Spleen (tissue), 11 donors: ENCODE measurements at regions not wholly inside any gene's neighbourhood (a gene's known extent, or its start where the extent isn't known, plus 50 kb on each side); places are given as distances from the start of the nearest gene placed in this dataset.

ENCODE experiments used
- DNase-seq: peaks from one replicate; pipeline ENCODE4 v3.0.0-alpha.2; 2020
- H3K27ac ChIP-seq, 8 donors: fragments of 200-600 bp; sonication (generic) in 7 of 8; 1 replicate in 4 of 8; 2 replicates in 4 of 8; pipeline versions ENCODE4 v1.5.0 to v1.8.0; 2016 to 2021; ENCODE audit warnings: inconsistent platforms in 4 of 8, mild to moderate bottlenecking in 4 of 8, moderate library complexity in 1 of 8
- H3K27me3 ChIP-seq, 7 donors: fragments of 200-600 bp; sonication (generic) in 6 of 7; replicated peaks in 1 of 7; 1 replicate in 4 of 7; 2 replicates in 3 of 7; pipeline versions ENCODE4 v1.5.0 to v1.8.0; 2016 to 2021; ENCODE audit warnings: inconsistent platforms in 3 of 7, mild to moderate bottlenecking in 1 of 7
- H3K36me3 ChIP-seq, 6 donors: fragments of 200-600 bp; sonication (generic) in 5 of 6; 1 replicate in 4 of 6; 2 replicates in 2 of 6; pipeline versions ENCODE4 v1.5.0 to v1.8.0; 2016 to 2021; ENCODE audit warnings: inconsistent platforms in 2 of 6
- H3K4me1 ChIP-seq, 6 donors: fragments of 200-600 bp; sonication (generic) in 5 of 6; 1 replicate in 3 of 6; 2 replicates in 3 of 6; pipeline versions ENCODE4 v1.5.0 to v1.8.0; 2016 to 2021; ENCODE audit warnings: inconsistent platforms in 3 of 6
- H3K4me3 ChIP-seq, 8 donors: fragments of 200-600 bp; sonication (generic) in 7 of 8; 1 replicate in 4 of 8; 2 replicates in 4 of 8; pipeline versions ENCODE4 v1.5.0 to v1.8.0; 2016 to 2021; ENCODE audit warnings: inconsistent platforms in 4 of 8, mild to moderate bottlenecking in 4 of 8, moderate library complexity in 2 of 8
- H3K9me3 ChIP-seq, 8 donors: fragments of 200-600 bp; sonication (generic) in 7 of 8; 1 replicate in 4 of 8; 2 replicates in 4 of 8; pipeline versions ENCODE4 v1.5.0 to v1.8.0; 2016 to 2021; ENCODE audit warnings: inconsistent platforms in 4 of 8
- POLR2A ChIP-seq, 3 donors: fragments of 450-650 bp; IDR thresholded peaks; one replicate each; pipeline ENCODE4 v1.5.1; 2017; ENCODE audit warnings: antibody characterized with exemption in 3 of 3, mild to moderate bottlenecking in 1 of 3
- POLR2AphosphoS5 ChIP-seq, 3 donors: sonication (generic); formaldehyde crosslinking; IDR thresholded peaks; one replicate each; pipeline ENCODE4 v1.5.1; 2017; ENCODE audit warnings: antibody characterized with exemption in 3 of 3
- WGBS, 5 donors: extraction: QIAGEN DNeasy Blood & Tissue Kit in 3 of 5; methylation state at CpG; one replicate each; pipeline versions ENCODE4 v1.1.5 to v1.1.7; 2013 to 2018; 5-methylcytosine and 5-hydroxymethylcytosine counted together
- intact Hi-C: fragments of 100-400 bp; cut with DNase I; formaldehyde crosslinking; loops from one replicate; pipeline ENCODE4 v1.15.0; 2023; ENCODE audit warnings: low total_unique reads
- TF ChIP-seq, protein P1 (sequence below), 11 experiments: fragments of 200-600 bp in 7 of 11; fragments of 450-650 bp in 4 of 11; sonication (generic) in 4 of 11; IDR thresholded peaks in 8 of 11; conservative IDR thresholded peaks in 3 of 11; 1 replicate in 7 of 11; 2 replicates in 4 of 11; pipeline versions ENCODE4 v1.4.0 to v1.8.0; 2016 to 2021; ENCODE audit warnings: antibody characterized with exemption in 11 of 11, inconsistent platforms in 4 of 11, mild to moderate bottlenecking in 1 of 11
- donor health status: healthy with polysubstance abuse.
- donor health status: DM: no; HTN: no; CAD: no; lungs with moderate emphysema.
- donor health status: DM: no; HTN: no; CAD: no.
- donor health status: Bipolar disorder and iron deficiency.
- donor health status: healthy.
- donor health status: DM: no; HTN: no; CAD: no.
- donor health status: DM: yes; HTN: yes; CAD: no.

DNA sequence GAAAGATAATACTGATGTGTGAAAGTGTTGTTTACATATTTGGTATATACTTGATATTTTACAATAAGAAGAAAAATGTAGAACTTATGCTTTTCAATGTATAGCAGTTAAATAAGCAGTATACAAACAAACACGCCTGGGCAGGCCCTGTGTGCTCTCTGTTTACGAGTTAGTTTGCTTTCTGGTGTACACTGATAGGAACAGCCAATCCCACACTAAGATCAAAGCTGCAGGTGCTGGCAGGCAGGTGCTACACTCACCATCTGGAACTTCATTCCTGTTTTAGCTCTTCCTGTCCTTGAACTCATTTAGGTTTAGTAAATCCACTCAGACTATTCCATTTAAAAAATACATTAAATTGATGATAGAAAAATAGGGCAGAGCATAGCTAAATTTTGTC, 614.7 kb upstream of the ST8SIA4 start:
- DNase-seq = no peak
- Histone ChIP-seq H3K27ac (no peak overlapping the region), H3K27me3 (no peaks in the 10 kb centered on the region), H3K4me3 (no peak overlapping the region), H3K36me3 (no peaks in the 10 kb centered on the region), H3K9me3 (peaks cover 3 to 30% (median 18%) of the 10 kb centered on the region in 8 donors), H3K4me1 (no peaks in the 10 kb centered on the region)
- TF ChIP-seq, protein P1, sequence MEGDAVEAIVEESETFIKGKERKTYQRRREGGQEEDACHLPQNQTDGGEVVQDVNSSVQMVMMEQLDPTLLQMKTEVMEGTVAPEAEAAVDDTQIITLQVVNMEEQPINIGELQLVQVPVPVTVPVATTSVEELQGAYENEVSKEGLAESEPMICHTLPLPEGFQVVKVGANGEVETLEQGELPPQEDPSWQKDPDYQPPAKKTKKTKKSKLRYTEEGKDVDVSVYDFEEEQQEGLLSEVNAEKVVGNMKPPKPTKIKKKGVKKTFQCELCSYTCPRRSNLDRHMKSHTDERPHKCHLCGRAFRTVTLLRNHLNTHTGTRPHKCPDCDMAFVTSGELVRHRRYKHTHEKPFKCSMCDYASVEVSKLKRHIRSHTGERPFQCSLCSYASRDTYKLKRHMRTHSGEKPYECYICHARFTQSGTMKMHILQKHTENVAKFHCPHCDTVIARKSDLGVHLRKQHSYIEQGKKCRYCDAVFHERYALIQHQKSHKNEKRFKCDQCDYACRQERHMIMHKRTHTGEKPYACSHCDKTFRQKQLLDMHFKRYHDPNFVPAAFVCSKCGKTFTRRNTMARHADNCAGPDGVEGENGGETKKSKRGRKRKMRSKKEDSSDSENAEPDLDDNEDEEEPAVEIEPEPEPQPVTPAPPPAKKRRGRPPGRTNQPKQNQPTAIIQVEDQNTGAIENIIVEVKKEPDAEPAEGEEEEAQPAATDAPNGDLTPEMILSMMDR (IDR thresholded peaks at IDR 0.05 in 8 of 11, conservative IDR thresholded peaks at IDR 0.05 in 3 of 11) = no peak
- TF ChIP-seq POLR2A (IDR thresholded peaks at IDR 0.05) (no peak), POLR2AphosphoS5 (IDR thresholded peaks at IDR 0.05) (no peak)
- intact Hi-C loops = no loop called here
- 61 to 81% (median 70%) methylated on average over 2 of the region's 2 CpGs for WGBS, 5 donors

DNA sequence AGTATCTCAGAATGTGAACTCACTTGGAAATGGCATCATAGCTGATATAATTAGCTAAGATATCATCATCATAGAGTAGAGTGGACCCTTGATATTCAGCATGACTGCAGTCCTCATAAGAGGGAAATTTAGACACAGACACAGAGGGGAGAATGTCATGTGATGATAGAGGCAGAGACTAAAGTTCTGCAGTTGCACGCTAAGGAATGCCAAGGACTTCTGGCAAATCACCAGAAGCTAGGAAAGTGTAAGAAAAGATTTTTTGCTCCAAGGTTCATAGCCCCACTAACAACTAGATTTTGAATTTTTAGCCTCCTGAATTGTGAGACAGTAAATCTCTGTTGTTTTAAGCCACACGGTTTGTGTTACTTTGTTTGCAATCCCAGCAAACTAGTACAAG, 612.6 kb upstream of the ST8SIA4 start:
- Histone ChIP-seq H3K4me3 (no peak overlapping the region), H3K36me3 (no peaks in the 10 kb centered on the region), H3K27me3 (no peaks in the 10 kb centered on the region), H3K27ac (no peak overlapping the region), H3K4me1 (no peaks in the 10 kb centered on the region), H3K9me3 (peaks cover 3 to 34% (median 19%) of the 10 kb centered on the region in 8 donors)
- WGBS, 5 donors = 65 to 87% (median 85%) methylated on average over 2 of the region's 2 CpGs
- intact Hi-C loops = no loop called here
- DNase-seq = no peak
- TF ChIP-seq, protein P1 (IDR thresholded peaks at IDR 0.05 in 8 of 11, conservative IDR thresholded peaks at IDR 0.05 in 3 of 11) = no peak
- TF ChIP-seq POLR2AphosphoS5 (IDR thresholded peaks at IDR 0.05) (no peak), POLR2A (IDR thresholded peaks at IDR 0.05) (no peak)

DNA sequence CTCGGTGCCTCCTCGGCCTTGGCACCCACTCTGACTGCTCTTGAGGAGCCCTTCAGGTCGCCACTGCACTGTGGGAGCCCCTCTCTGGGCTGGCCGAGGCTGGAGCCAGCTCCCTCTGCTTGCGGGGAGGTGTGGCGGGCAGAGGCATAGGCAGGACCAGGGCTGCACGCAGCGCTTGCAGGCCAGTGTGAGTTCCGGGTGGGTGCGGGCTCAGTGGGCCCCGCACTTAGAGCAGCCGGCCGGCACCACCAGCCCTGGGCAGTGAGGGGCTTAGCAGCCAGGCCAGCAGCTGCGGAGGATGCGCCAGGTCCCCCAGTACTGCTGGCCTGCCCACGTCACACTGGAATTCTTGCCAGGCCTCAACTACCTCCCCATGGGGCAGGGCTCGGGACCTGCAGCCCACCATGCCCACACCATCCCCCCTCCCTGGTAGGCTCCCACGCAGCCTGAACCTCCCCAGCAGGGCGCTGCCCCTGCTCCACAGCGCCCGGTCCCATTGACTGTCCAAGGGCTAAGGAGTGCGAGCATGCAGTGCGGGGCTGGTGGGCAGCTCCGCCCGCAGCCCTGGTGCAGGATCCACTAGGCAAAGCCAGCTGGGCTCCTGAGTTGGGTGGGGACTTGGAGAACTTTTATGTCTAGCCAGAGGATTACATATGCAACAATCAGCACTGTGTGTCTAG, 602.9 kb upstream of the ST8SIA4 start:
- no peaks in the 10 kb centered on the region for H3K4me1 ChIP-seq
- TF ChIP-seq, protein P1 (IDR thresholded peaks at IDR 0.05 in 8 of 11, conservative IDR thresholded peaks at IDR 0.05 in 3 of 11) = no peak
- TF ChIP-seq POLR2AphosphoS5 (IDR thresholded peaks at IDR 0.05) (no peak), POLR2A (IDR thresholded peaks at IDR 0.05) (no peak)
- no peak overlapping the region for H3K4me3 ChIP-seq
- 86 to 93% (median 90%) methylated on average over 16 to 25 of the region's 25 CpGs for WGBS, 5 donors
- H3K36me3 ChIP-seq = no peaks in the 10 kb centered on the region
- H3K9me3 ChIP-seq = peaks cover 0 to 52% (median 34%) of the 10 kb centered on the region in 8 donors
- intact Hi-C loops = no loop called here
- H3K27ac ChIP-seq = no peak overlapping the region
- no peak for DNase-seq
- no peaks in the 10 kb centered on the region for H3K27me3 ChIP-seq

DNA sequence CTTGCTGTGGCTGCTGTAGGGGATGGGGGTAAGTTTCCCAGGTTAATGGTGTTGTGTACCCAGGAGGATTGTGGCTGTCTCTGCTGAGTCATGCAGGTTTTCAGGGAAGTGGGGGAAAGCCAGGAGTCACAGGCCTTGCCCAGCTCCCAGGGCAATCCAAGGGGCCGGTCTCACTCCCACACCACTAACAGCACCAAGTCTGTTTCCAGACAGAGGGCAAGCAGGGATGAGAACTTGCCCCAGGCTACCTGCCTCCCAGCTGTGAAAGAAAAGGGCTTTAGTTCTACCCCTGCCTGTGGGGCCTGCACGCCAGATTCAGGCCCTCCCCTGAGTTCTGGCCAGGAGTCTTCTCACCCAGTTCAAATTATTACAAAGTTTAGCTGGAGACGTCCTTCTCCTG, 579.8 kb upstream of the ST8SIA4 start:
- H3K4me1 ChIP-seq = no peaks in the 10 kb centered on the region
- H3K4me3 ChIP-seq = no peak overlapping the region
- no peak for DNase-seq
- no peaks in the 10 kb centered on the region for H3K36me3 ChIP-seq
- H3K27ac ChIP-seq = no peak overlapping the region
- TF ChIP-seq POLR2AphosphoS5 (IDR thresholded peaks at IDR 0.05) = no peak
- 60 to 78% (median 65%) methylated on average over 3 of the region's 3 CpGs for WGBS, 5 donors
- H3K27me3 ChIP-seq = no peaks in the 10 kb centered on the region
- no peaks in the 10 kb centered on the region for H3K9me3 ChIP-seq
- intact Hi-C loops = no loop called here
